ENCODE measurements at regions not wholly inside any gene's neighbourhood (a gene's known extent, or its start where the extent isn't known, plus 50 kb on each side); places are given as distances from the start of the nearest gene placed in this dataset.
"Not testable (repeated sequence)": the region's sequence is repeated elsewhere in the genome, so short reads cannot be mapped to it uniquely, and the experiment has no call there.

- no peak for DNase-seq (ENCODE audit: low read depth in 2 of 2)
These were observed 498.8 kb upstream of the LMO3 start for GRCh38 chr12:17104801-17105200.

GRCh38 chr12:17097674-17098073 is 491.7 kb upstream of the LMO3 start:
- no peak for DNase-seq (ENCODE audit: low read depth in 2 of 2)

- DNase-seq (ENCODE audit: low read depth in 2 of 2): no peak
These were observed 478.9 kb upstream of the LMO3 start for GRCh38 chr12:17084831-17085230.

GRCh38 chr12:17079251-17079909 is 473.4 kb upstream of the LMO3 start:
- no peak for DNase-seq (ENCODE audit: low read depth in 2 of 2)

GRCh38 chr12:17077594-17077993 is 471.6 kb upstream of the LMO3 start:
- no peak for DNase-seq (ENCODE audit: low read depth in 2 of 2)

- no peak for DNase-seq (ENCODE audit: low read depth in 2 of 2)
These were observed 470.8 kb upstream of the LMO3 start for GRCh38 chr12:17076811-17077210.

GRCh38 chr12:17076028-17076744 is 470.2 kb upstream of the LMO3 start:
- no peak for DNase-seq (ENCODE audit: low read depth in 2 of 2)

- DNase-seq (ENCODE audit: low read depth in 2 of 2): no peak
These were observed 458.9 kb upstream of the LMO3 start for GRCh38 chr12:17064834-17065233.

GRCh38 chr12:17062267-17063036 is 456.5 kb upstream of the LMO3 start:
- no peak for DNase-seq (ENCODE audit: low read depth in 2 of 2)

- no peak for DNase-seq (ENCODE audit: low read depth in 2 of 2)
These were observed 454.3 kb upstream of the LMO3 start for GRCh38 chr12:17060260-17060659.

- DNase-seq (ENCODE audit: low read depth in 2 of 2): no peak
These were observed 450.6 kb upstream of the LMO3 start for GRCh38 chr12:17056546-17056945.

GRCh38 chr12:17038923-17039322 is 433.0 kb upstream of the LMO3 start:
- no peak for DNase-seq (ENCODE audit: low read depth in 2 of 2)

GRCh38 chr12:17035372-17035771 is 429.4 kb upstream of the LMO3 start:
- no peak for DNase-seq (ENCODE audit: low read depth in 2 of 2)

GRCh38 chr12:17030338-17030737 is 424.4 kb upstream of the LMO3 start:
- no peak for DNase-seq (ENCODE audit: low read depth in 2 of 2)

GRCh38 chr12:17028348-17028747 is 422.4 kb upstream of the LMO3 start:
- DNase-seq (ENCODE audit: low read depth in 2 of 2): no peak

- not testable (repeated sequence) for DNase-seq (ENCODE audit: low read depth in 2 of 2)
These were observed 419.5 kb upstream of the LMO3 start for GRCh38 chr12:17025424-17025823.

- no peak for DNase-seq (ENCODE audit: low read depth in 2 of 2)
These were observed 414.8 kb upstream of the LMO3 start for GRCh38 chr12:17020765-17021164.

- no peak for DNase-seq (ENCODE audit: low read depth in 2 of 2)
These were observed 411.4 kb upstream of the LMO3 start for GRCh38 chr12:17017402-17017801.

GRCh38 chr12:17016116-17016864 is 410.3 kb upstream of the LMO3 start:
- no peak for DNase-seq (ENCODE audit: low read depth in 2 of 2)

- DNase-seq (ENCODE audit: low read depth in 2 of 2): no peak
These were observed 409.5 kb upstream of the LMO3 start for GRCh38 chr12:17015501-17015900.

GRCh38 chr12:17007442-17008040 is 401.6 kb upstream of the LMO3 start:
- not testable (repeated sequence) for DNase-seq (ENCODE audit: low read depth in 2 of 2)

- DNase-seq (ENCODE audit: low read depth in 2 of 2): not testable (repeated sequence)
These were observed 392.6 kb upstream of the LMO3 start for GRCh38 chr12:16998538-16998937.
